ENCODE measurements at regions not wholly inside any gene's neighbourhood (a gene's known extent, or its start where the extent isn't known, plus 50 kb on each side); places are given as distances from the start of the nearest gene placed in this dataset.

GRCh38 chr6:90402831-90403192 lies 106.2 kb upstream of the BACH2 start:
- TF ChIP-seq MAX (IDR thresholded peaks at IDR 0.05; ENCODE audit: low read depth, low read length): no peak
- no peak for TF ChIP-seq MYC (IDR thresholded peaks at IDR 0.05; ENCODE audit: low read depth, low read length)
- no peak for TF ChIP-seq POLR2A (IDR thresholded peaks at IDR 0.05; ENCODE audit: extremely low read depth, insufficient read length)
- TF ChIP-seq CTCF (IDR thresholded peaks at IDR 0.05; ENCODE audit: low read depth, low read length): no peak
- peak overlapping the region; percentile 30 for H3K4me3 ChIP-seq (ENCODE audit: low read depth, low read length)
- peak; percentile 39 for DNase-seq (ENCODE audit: low read depth)

- DNase-seq (ENCODE audit: low read depth): peak; percentile 42
- TF ChIP-seq MYC (IDR thresholded peaks at IDR 0.05; ENCODE audit: low read depth, low read length) (no peak), CTCF (IDR thresholded peaks at IDR 0.05; ENCODE audit: low read depth, low read length) (no peak), POLR2A (IDR thresholded peaks at IDR 0.05; ENCODE audit: extremely low read depth, insufficient read length) (no peak), MAX (IDR thresholded peaks at IDR 0.05; ENCODE audit: low read depth, low read length) (no peak)
- H3K4me3 ChIP-seq (ENCODE audit: low read depth, low read length): no peak overlapping the region
Measured at GRCh38 chr6:90401933-90402830, 105.5 kb upstream of the BACH2 start.

- no peak overlapping the region for H3K4me3 ChIP-seq (ENCODE audit: low read depth, low read length)
- TF ChIP-seq MAX (IDR thresholded peaks at IDR 0.05; ENCODE audit: low read depth, low read length) (no peak), POLR2A (IDR thresholded peaks at IDR 0.05; ENCODE audit: extremely low read depth, insufficient read length) (no peak)
- peak; percentile 72 for DNase-seq (ENCODE audit: low read depth)
Measured at GRCh38 chr6:90399970-90400369, 103.3 kb upstream of the BACH2 start.

- no peak for TF ChIP-seq MAX (IDR thresholded peaks at IDR 0.05; ENCODE audit: low read depth, low read length)
- no peak for TF ChIP-seq CTCF (IDR thresholded peaks at IDR 0.05; ENCODE audit: low read depth, low read length)
- TF ChIP-seq POLR2A (IDR thresholded peaks at IDR 0.05; ENCODE audit: extremely low read depth, insufficient read length): no peak
- TF ChIP-seq MYC (IDR thresholded peaks at IDR 0.05; ENCODE audit: low read depth, low read length): no peak
- peak; percentile 34 for DNase-seq (ENCODE audit: low read depth)
- H3K4me3 ChIP-seq (ENCODE audit: low read depth, low read length): no peak overlapping the region
Measured at GRCh38 chr6:90397929-90398674, 101.5 kb upstream of the BACH2 start.

GRCh38 chr6:90397047-90397446 lies 100.4 kb upstream of the BACH2 start:
- no peak for DNase-seq (ENCODE audit: low read depth)
- TF ChIP-seq MAX (IDR thresholded peaks at IDR 0.05; ENCODE audit: low read depth, low read length) (no peak), POLR2A (IDR thresholded peaks at IDR 0.05; ENCODE audit: extremely low read depth, insufficient read length) (no peak)
- H3K4me3 ChIP-seq (ENCODE audit: low read depth, low read length): no peak overlapping the region

- TF ChIP-seq MAX (IDR thresholded peaks at IDR 0.05; ENCODE audit: low read depth, low read length) (no peak), MYC (IDR thresholded peaks at IDR 0.05; ENCODE audit: low read depth, low read length) (no peak), POLR2A (IDR thresholded peaks at IDR 0.05; ENCODE audit: extremely low read depth, insufficient read length) (no peak), CTCF (IDR thresholded peaks at IDR 0.05; ENCODE audit: low read depth, low read length) (peak; percentile 75)
- peak; percentile 77 for DNase-seq (ENCODE audit: low read depth)
- H3K4me3 ChIP-seq (ENCODE audit: low read depth, low read length): no peak overlapping the region
Measured at GRCh38 chr6:90393232-90393884, 96.7 kb upstream of the BACH2 start.
